HG02981 (cell line): ENCODE measurements at regions not wholly inside any gene's neighbourhood (a gene's known extent, or its start where the extent isn't known, plus 50 kb on each side); places are given as distances from the start of the nearest gene placed in this dataset.

Experiments used
- ATAC-seq: cut with Tn5 transposase; IDR thresholded peaks from one replicate; pipeline ENCODE4 v1.9.1; 2021; ENCODE audit warnings: mild to moderate bottlenecking, moderate library complexity; ENCODE audit not compliant: unreplicated experiment

DNA sequence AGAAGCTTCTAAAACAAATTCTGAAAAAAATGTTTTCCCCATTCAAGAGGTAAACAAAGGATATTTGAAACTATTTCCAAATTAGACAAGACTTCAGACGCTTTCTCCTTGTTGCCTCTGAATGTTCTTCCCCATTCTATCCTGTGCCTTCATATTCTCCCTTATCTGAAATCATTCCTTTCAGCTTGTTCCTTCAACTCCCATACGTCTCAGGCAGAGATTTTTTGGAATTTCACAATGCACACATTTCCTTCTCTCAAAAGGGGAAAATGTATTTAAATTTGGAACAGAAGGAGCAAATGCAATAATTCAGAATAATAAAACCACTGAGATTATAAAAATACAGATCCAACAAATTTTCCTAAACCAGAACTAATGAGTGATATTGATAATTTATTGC is 198.7 kb upstream of the IVNS1ABP start:
- no peak for ATAC-seq

DNA sequence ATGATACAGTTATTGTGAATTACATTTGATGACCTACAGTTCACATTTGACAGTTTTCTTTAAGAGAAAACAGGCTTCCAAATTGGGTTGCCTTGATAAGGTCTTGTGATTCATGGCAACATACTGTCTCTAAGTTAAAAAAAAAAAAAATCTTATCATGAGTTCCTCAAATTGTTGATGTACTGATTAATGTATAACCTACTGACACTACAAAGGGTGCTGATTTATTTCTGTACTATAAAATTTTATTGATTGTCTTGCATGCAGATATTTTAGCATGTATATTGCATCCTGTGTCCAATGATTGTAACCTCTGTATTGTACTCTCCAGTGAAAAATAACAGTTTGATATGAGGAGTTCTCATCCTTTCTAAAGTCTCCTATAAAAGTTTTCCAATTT is 197.3 kb upstream of the IVNS1ABP start:
- no peak for ATAC-seq

DNA sequence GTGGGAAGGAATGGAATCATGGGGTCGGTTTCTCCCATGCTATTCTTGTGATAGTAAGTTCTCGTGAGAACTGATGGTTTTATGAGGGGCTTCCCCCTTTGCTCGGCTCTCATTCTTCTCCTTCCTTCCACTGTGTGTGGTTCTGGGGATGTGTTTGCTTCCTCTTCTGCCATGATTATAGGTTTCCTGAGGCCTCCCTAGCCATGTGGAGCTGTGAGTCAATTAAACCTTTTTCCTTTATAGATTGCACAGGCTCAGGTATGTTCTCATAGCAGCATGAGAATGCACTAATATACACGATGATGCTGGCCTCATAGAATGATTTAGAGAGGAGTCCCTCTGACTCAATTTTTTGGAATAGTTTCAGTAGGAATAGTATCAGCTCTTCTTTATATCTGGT is 195.4 kb upstream of the IVNS1ABP start:
- no peak for ATAC-seq

DNA sequence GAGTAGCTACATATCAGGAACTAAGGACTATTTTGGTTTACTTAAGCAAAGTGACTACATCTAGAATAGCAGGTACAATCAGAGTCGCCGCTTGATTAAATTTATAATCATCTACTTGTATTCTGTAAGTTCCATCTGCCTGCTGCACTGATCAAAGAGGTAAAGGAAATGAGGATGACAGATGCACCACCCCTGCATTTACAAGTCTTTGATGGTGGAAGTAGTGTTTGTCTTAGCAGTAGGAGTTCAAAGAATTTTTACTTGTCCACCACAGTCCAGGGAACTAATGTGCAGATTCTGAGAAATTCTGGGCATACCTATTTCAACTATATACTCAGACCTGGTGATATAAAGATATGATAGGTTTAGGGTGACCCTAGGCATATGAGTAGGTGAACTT is 184.1 kb upstream of the IVNS1ABP start:
- no peak for ATAC-seq

DNA sequence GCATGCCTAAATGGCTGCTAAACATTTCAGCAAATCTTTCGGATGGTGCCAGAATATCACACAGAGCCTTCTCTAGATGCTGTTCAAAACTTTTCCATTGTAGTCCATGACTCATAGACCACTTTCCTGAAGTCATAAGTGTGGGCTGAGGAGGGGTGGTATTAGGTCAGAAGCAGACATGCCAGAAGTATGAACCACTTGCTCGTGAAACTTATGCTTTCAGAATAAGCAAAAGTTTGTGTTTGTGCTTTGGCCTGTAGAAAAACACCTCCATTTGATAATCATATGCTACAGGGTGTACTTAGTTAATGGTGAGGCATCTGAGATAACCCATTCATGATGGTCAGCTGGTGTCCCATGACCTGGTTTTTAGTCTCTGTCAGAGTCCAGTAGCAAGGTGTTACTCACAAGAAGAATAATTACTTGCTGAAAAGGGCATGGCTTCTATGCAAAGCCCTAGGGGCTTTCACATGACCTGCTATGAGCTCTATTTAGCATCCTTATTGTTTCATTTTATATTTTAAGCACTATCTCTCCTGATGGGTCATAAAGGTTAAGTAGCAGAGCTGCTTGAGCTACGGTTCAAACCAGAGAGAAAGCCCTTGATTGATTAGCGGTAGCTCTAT is 183.1 kb upstream of the IVNS1ABP start:
- ATAC-seq = no peak

DNA sequence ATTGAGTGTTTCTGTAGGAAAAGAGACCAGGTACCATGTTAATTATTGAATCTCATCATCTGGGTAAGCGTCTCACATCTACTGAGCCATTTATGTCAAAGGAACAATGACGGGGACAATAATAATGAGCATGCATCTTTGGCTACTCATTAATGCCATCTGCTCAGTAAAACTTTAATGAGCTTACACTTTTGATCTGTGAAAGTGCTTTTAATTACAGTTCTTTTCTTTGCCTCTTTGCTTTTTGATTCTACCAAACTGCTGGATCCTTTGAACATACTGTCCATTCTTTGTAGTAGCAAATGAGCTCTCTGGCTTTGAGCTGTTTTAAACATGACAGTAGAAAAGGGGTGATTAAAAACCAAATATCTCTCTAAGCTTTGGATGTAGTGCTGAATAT is 181.2 kb upstream of the IVNS1ABP start:
- ATAC-seq = no peak

DNA sequence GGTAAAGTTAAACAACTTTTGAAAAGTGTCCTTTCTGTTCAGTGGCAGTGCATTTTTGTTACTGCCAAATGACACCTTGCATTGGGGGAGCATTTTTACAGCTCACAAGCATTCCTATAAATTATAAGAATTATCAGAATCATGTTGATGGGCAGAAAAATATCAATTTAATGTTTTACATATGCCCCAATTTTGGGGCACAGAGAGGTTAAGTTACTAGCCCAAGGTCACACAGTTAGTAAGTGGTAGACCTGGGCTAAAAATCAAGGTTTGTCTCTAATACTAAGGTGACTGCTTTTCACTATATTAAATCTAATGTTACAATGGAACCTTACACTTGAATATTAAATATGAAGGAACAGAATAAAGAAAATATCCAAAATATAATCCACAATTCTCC is 180.1 kb upstream of the IVNS1ABP start:
- no peak for ATAC-seq

DNA sequence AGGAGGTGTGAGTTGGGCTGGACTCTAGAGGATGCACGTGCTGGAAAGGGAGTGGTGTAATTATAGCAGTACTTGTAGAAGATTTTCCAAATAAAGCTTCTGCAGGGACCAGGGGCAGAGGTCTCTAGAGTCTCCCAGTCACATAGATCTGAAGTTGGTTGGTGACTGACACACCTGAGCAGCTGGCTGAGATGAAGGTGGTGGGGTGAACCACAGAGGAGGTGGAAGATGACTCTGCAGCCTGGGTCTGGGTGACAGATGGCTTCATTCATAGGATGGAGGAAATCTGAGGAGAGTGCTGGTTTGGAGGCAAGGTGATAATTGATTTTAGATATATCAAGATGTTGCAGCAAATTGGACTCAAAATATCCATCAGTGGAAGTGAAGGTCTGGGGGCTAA is 178.9 kb upstream of the IVNS1ABP start:
- ATAC-seq = no peak

DNA sequence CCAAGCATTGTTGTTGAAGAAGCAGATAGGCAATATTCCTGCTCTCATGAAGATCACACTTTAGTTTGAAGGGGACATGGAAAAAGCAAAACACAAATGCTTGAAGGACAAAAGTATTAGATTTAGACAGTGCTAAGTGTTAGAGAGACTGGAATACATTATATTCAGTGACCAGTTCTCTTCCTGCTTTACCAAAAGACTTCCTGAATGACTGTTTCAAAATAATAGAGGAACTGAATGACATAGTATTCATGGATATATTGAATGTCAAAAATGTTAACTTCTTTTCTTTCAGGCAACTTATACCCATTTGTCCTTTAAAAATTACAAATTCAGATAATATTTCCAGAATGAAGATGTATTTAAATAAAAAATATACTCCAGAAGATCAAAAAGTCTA is 178.0 kb upstream of the IVNS1ABP start:
- ATAC-seq = no peak

DNA sequence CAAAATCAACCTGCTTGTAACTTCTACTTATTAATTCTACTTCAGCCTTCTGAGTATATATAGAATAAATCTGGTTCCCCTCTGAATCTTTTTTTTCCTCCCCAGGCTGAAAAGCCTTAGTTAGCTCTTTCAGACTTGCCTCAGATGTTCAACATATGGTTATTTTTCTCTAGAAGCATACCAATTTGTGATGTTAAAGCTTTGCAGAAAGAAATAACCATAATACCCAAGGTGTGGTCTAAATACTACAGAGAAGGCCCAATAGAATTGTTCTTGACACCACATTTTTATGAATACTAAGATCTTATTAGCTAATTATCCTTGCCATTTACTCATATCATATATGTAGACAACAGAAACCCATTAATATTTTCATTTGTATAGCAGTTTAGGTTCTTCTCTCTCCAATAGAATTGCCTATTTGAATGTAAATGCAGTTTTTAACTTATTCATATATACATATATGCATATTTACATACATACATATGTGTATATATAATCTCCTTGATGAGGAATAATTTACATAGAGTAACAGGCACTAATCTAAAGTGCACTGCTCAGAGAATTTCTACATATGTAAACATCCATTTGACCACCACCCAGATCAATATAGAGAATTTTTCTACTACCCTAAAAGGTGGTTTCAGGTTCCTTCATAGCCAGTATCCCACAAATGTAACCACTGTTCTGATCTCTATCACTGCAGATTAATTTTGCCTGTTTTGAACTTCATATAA is 175.2 kb upstream of the IVNS1ABP start:
- no peak for ATAC-seq

DNA sequence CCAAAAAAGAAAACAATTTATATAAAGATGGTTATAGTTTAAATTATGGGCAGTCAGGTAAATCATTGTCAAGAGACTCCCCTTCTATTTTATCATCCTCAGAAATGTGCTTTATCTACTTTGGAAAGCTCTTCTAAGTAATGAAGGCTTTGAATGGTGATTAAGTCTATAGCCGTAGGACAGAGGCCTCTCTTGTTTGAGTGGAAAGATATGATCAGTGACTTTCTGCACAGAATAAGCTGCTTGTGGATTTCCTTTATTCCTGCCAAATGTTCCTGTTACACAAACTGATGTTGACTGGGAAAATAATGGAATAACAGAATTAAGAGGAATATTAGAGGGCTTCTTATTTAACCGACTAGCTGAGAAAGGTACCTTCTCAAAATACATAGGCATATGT is 174.6 kb upstream of the IVNS1ABP start:
- no peak for ATAC-seq

DNA sequence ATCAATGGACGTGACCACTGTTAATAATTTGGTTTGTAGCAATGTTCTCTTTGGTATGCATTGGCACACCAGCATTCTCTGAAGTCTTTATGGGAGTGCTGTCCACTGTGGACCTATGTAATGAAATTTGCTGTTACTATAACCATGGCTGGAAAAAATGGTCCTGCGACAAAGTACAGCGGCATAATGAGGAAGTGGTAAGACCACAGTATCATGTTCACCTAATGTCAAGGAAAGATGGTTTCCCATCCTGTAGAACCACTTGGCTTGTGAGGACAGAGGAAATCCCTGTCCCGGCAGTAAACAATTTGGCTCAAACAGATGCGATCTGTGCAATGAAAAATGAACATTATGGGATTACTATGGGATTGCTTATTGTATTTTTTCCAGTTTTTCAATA is 173.9 kb upstream of the IVNS1ABP start:
- no peak for ATAC-seq

DNA sequence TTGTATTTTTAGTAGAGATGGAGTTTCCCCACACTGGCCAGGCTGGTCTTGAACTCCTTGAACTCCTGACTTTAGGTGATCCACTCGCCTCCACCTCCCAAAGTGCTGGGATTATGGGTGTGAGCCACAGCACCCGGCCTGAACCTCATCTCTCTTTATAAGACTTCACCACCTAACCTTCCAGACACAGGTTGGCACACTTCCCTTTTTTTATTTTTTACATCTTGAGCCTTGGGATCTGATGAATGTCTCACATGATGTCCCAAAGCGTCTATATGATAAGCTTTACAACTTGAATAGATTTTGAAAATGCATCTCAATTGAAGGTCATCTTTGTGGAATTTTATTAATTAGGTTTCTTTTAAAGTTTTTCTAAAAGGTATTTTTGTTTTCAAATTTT is 172.4 kb upstream of the IVNS1ABP start:
- ATAC-seq = no peak

DNA sequence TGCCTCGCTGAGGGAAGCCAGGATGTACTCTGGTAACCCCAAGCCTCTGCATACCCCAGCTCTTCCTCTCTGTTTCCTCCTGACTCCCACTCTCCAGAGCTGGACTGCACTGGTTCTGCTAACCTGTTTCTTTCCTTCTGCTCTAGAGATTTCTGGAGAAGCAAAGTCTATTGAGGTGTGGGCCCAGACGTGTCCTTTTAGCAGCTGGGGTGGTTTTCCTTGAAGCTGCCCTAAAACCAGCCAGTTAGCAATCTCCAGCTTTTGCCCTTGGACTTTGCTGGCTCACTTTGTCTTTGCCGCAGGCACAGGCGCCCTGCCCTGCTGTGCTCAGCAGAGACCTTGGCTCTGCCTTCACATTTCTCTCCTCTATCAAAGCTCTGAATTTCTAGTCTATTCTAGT is 171.8 kb upstream of the IVNS1ABP start:
- ATAC-seq = no peak

DNA sequence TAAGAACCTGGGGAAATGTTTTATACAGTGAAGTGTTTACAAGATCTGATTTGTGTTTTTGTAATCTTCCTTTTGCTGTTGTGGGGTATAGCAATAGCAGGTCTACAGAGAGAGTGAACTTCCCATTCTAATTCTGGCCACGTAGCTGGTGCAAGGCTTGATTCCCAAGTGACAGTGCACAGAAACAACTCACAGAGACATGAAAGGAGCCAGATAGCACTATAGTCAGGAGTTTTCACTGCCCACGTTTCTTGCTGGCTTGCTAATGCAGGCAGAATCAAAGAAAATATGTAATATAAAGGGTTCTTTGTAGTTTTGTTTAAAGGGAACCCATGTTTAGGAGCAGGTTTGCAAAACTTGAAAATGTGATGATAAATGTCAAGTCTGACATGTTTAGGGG is 170.9 kb upstream of the IVNS1ABP start:
- no peak for ATAC-seq

DNA sequence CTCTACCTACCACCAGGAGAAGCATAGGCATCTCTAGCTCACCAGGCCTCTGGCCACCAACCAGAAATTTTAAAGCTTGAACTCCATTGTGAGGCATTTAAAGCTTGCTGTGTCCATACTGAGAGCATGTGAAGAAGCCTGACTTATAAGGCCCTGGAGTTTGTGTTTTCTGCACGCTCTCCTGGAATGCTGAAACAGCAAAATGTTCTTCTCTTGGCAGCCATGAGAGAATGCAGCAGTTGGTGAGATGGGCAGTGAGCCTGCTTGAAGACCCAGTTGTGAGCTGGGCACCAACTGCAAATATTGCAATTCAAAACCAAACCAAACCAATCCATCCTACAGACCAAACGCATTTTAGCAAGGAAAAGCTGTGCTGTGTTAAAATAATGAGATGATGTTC is 170.0 kb upstream of the IVNS1ABP start:
- no peak for ATAC-seq

DNA sequence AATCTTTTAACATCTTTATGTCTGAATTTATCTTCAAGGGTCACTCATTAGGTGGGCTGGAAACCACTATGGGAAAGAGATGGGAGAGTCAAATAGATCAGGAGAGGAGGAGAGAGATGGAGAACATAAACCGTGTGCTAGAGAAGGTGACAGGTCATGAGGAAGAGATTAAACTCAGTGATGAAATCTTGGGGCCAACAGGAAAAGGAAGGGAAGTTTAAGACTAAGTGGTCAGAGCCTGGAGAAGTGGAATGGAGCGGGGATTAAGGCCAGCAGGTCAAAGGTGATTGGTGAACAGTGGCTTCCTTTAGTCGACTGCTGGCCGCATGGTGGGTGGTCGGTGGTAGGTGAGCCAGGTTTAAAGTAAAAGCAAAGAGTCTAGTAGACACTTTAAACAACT is 169.3 kb upstream of the IVNS1ABP start:
- no peak for ATAC-seq

DNA sequence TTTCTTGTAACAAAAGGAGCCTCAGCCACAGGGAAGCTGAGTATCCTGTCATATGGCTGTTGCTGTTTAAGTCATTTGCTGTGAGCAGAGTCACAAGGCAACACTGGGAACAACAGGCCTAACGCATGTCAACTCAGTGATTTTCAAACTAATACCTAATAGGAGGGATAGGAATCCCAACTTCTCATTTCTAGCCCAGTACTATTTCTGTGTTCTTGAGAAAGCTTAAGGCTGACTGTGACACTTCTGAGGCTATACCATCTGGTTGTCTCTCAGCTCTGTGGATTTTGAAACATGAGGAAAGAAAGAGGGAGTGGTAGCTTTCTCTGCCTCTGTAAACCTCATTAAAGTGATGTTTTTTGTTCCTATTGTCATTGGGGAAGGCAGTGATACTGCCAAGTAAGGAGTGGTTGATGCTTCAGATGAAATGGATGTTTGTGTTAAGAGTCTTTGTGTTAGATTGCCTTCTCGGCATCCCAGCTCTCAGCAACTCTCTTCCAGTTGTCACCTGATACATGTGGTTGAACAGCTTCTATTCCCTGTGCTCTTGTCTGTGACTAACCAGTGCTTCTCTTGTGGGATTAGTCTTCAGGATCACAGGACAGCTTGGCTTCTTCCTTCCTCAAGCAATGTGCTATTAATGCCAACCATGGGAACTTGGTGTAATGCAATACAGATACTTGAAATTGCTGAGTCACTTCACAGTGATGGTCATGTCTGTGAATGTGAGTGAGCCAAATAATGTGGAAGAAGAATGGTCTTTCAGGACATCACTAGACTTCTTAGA is 166.8 kb upstream of the IVNS1ABP start:
- no peak for ATAC-seq

DNA sequence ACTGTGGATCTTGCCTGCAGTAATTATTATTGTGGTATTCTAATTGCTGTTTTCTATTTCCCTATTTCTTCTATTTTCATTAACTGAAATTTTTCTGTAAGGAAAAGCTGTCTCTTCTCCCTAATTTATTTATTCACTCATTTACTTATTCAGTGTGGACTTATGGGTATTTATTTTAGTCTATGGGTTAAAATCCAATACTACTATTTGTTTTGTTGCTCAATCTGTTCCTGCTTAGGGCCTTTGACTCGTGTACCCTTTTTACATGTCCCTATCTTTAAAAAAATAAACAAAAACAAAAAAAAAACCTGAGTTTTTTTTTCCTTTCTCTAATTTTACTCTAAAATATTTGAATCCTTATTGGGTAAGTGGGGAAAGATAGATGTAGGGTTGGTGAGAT is 166.2 kb upstream of the IVNS1ABP start:
- ATAC-seq = no peak

DNA sequence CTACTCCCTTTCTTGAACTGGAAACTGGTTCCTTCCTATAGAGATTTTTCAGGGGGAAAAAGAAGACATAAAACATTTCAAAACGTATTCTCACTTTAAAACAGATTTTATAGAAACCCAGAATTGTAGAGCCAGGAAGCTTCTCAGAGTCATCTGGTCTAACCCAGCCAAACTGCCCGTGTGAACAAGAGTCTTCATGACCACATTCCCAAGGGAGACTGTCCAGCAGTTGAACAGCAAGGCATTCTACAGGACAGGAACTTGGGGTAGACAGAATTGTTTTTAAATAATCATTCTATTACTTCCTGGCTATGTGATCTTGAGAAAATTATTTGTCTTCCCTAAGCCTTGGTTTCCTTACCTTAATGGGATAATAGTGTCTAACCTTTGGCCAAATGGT is 163.5 kb upstream of the IVNS1ABP start:
- no peak for ATAC-seq

DNA sequence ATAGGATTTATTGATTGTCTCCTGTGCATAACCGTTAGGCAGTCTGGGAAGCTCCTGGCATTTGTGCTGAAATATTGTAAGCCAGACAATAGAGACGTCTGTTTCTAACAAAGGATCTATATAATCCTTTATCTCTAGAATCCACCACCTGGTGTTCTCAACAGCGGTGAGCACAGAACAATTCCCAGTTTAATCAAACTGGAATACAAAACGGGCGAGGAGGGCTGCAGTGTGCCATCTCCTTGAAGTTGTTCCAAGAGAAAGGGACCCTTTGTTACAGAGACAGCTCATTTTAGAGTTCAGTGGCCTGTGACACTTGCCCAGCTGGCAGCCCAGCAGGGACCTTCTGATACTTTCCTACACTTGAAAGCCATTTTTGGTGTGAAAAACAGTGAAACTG is 162.8 kb upstream of the IVNS1ABP start:
- ATAC-seq = no peak

DNA sequence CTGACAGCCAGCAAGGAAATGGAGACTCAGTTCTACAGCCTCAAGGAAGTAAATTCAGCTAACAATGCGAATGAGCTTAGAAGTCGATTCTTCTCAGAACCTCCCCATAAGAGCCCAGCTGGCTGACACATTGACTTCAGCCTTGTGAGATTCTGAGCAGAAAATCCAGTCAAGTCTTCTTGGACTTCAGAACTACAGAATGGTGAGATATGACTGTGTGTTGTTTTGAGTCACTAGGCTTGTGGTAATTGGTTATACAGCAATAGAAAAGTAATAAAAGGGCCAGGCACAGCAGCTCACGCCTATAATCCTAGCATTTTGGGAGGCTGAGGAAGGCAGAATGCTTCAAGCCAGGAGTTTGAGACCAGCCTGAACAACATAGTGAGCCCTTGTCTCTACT is 161.8 kb upstream of the IVNS1ABP start:
- ATAC-seq = no peak
